ENCODE measurements at regions not wholly inside any gene's neighbourhood (a gene's known extent, or its start where the extent isn't known, plus 50 kb on each side); places are given as distances from the start of the nearest gene placed in this dataset.

GRCh38 chr4:165612936-165613335 is 234.1 kb downstream of the CPE start:
- DNase-seq = peak; percentile 30

DNA sequence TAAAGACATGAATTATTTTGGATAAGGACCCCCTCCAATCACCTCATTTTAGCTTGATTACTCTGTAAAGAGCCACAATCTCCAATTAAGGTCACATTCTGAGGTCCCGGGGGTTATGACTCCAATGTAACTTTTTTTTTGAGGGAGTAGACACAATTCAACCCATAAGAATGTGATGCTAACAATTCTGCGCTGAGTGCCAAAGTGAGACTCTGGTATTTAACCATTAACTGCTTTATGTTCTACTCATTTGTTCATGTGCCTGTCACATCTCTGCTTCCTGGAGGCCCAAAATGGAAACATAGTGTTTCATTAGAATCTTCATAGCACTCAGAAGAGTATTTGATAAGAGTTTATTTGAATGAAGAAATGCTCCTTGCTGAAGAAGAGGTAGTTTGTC is 234.8 kb downstream of the CPE start:
- no peak for DNase-seq

- DNase-seq = no peak
Observed at GRCh38 chr4:165620913-165621312, 242.1 kb downstream of the CPE start.

DNA sequence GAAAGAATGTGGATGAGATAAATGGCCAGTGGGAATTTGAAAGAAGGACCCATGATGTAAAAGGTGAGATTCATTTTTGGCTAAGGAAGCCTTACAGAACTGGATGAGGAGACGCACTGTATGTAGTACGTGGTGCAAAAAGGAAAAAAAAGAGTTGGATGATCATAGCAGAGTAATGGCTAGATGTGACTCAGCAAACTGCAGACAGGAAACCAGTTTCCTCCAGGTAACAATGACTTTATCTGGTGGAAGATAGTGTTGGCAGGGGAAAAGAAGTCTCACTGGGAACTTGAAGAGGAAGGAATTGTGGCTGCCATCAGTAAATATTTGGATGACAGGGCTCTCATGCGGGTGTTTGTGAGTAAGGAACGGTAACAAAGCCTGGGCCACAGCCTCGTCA is 243.2 kb downstream of the CPE start:
- no peak for DNase-seq

GRCh38 chr4:165625281-165625680 is 246.5 kb downstream of the CPE start:
- DNase-seq = no peak

- DNase-seq = no peak
Observed at GRCh38 chr4:165626316-165626715, 246.7 kb upstream of the TLL1 start.

DNA sequence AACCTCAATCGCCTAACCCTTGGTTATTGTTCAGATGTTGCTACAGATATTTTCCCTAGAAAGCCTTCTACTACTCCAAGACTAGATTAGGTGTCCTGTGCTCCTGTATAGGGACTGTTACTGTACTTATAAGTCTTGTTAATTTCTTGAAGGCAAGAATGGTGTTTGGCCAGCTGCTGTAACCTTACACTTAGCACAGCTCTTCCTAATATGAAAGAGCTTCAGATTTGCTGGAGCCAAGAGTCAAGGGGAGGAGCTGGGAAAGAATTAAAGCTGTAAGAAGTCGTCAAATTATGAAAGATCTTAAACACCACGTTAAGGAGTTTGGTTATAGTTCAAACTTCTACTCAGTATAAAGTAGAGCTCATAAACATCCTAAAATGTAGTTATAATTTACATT is 245.9 kb upstream of the TLL1 start:
- no peak for DNase-seq

- DNase-seq = no peak
Observed at GRCh38 chr4:165627548-165627947, 245.5 kb upstream of the TLL1 start.

- DNase-seq = no peak
Observed at GRCh38 chr4:165628572-165628971, 244.5 kb upstream of the TLL1 start.

DNA sequence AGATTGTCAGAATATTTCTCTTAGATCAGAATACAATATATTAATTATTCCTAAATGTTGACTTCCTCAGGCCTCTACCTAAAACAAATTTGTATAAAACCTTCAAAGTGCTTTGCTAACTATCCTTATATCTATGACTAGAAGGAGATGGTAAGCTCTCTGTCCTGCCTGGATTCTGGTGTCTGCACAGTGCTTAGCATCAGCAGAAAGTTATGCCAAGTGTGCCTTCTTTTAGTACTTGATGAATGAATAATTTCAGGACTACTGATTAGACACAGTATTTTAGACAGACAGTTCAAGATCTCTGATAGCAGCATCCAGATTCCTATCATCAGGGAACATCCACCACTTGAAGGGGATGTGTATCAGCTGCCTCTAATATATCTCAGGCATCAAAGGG is 242.4 kb upstream of the TLL1 start:
- no peak for DNase-seq

GRCh38 chr4:165631208-165631894 is 241.7 kb upstream of the TLL1 start:
- DNase-seq = no peak

DNA sequence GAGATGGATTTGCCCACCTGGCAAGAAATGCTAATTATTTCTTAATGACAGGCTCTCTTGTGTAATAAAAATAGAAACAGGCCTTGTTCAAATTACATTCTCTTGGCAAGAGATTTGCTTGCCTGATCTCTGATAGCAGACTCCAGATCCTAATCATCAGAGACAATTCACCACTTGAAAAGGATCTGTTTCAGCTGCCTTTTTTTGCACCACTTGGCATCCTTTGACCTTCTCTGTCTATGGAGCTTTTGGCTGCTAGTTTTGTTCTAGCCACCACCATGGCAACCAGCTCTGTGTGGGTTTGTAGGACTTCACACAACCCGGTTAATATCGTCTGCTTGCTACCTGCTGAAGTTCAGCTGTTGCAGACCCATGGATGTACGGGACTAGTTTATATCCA is 241.1 kb upstream of the TLL1 start:
- no peak for DNase-seq

DNA sequence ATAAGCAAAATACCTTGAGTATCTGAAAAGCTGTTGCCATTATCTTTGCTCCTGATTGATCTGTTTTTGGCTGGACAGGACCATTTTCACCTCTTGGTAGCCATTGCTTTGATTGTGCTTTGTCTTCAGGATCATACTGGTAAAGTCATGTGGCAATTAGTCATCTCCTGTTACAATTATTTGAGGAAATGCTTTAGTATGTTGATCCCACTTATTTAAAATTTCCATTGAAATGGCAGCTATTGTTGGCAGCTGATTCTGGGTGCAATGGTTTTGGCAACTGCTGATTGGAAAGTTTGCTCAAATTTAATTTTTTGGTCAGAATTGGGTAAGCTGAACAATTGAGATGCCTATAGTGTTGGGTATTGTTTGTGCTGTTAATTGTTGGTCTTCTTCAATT is 238.3 kb upstream of the TLL1 start:
- no peak for DNase-seq

GRCh38 chr4:165635381-165635780 is 237.7 kb upstream of the TLL1 start:
- DNase-seq = no peak

- no peak for DNase-seq
Observed at GRCh38 chr4:165635951-165636350, 237.1 kb upstream of the TLL1 start.

DNA sequence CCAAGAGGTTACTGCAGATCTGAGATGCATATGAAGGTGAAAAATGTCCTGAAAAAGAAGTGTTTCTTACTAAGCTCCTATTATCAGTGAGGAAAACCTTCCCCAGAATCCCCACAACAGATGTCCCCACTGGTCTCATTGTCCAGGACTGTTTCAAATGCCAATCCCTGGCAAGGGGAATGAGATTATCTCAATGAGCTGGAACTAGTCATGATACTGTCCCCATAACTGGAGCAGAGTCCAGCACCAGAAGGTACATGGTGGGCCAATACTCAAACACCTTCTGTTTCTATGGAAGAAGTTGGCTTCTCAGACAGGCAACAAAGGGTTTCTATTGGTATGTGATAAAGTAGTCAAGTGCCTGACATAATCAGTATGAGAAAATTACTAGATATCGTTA is 221.1 kb upstream of the TLL1 start:
- DNase-seq = no peak

DNA sequence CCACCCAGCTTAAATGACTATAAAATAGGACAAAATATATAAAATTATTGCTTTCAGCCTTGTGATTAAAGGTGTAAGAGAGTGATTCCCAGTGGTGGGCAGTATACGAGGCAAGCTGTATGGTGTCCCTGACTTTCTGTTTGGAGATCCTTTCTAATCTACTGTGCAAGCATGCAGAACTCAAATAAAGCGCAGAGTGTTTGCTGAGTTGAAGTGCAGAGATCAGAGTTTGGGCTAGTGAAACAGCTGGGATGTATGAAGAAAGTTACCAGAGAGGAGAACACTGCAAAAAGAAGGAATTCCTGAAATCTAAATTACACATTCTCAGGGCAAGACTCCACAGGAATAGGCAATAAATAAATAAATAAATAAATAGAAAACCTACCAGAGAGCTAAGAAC is 218.5 kb upstream of the TLL1 start:
- DNase-seq = no peak

- no peak for DNase-seq
Observed at GRCh38 chr4:165656399-165656798, 216.6 kb upstream of the TLL1 start.

GRCh38 chr4:165656829-165657490 is 216.1 kb upstream of the TLL1 start:
- DNase-seq = no peak

GRCh38 chr4:165662341-165662740 is 210.7 kb upstream of the TLL1 start:
- DNase-seq = no peak

GRCh38 chr4:165663411-165663810 is 209.6 kb upstream of the TLL1 start:
- DNase-seq = no peak

DNA sequence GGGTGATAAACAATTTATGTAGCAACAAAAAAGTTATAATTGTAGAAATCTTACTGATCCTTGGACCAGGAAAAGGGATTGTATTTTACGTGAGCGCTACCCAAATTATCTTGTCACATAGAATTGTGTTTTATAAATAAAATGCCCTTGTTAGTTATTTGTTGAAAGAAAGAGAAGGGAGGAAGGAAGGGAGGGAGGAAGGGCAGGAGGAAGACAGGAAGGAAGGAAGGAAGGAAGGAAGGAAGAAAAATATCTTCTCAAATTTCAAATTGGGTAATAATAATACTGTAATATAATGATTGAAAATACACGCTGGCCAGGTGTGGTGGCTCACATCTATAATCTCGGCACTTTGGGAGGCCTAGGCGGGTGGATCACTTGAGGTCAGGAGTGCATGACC is 206.2 kb upstream of the TLL1 start:
- no peak for DNase-seq

GRCh38 chr4:165667969-165668368 is 205.1 kb upstream of the TLL1 start:
- no peak for DNase-seq

DNA sequence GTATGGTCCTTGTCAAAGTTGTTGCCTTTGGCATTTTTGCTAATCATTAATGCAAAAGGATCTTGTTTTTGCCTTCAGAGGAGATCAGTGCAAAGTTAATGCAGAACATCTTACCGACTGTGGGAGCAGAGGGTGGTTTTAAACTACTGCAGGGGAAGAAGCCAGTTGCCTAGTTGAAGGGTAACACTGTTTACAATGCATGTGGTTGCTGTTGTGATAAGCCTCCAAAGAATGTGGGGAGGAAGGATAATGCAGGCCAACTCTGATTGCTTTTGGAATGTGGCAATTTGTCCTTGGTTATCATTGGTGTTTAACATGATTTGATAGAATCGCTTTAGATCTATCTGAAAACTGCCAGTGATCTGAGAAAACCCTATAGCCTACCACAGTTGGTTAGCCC is 204.3 kb upstream of the TLL1 start:
- DNase-seq = no peak

GRCh38 chr4:165677081-165677480 is 196.0 kb upstream of the TLL1 start:
- DNase-seq = no peak
